ENCODE measurements at regions not wholly inside any gene's neighbourhood (a gene's known extent, or its start where the extent isn't known, plus 50 kb on each side); places are given as distances from the start of the nearest gene placed in this dataset.
"Not testable (repeated sequence)": the region's sequence is repeated elsewhere in the genome, so short reads cannot be mapped to it uniquely, and the experiment has no call there.

DNA sequence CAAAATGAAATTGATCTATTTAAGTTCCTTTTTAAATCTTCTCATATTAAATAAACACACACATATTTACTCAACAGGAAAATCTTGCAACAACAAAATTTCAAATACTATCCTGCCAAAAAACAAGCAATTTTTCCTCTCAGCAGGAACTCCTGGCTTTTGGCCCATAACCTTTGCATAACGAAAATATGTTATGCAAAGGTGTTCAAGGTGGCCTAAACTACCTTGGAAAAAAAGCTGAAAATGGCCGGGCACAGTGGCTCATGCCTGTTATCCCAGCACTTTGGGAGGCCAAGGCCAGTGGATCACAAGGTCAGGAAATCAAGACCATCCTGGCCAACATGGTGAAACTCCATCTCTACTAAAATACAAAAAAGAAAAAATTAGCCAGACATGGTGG is 424.3 kb upstream of the ZNF337 start:
- not testable (repeated sequence) for DNase-seq (ENCODE audit: low spot score)

- not testable (repeated sequence) for DNase-seq (ENCODE audit: low spot score)
Measured at GRCh38 chr20:26094498-26094897, 397.8 kb upstream of the ZNF337 start.

GRCh38 chr20:26091921-26092320 is 395.3 kb upstream of the ZNF337 start:
- not testable (repeated sequence) for DNase-seq (ENCODE audit: low spot score)

DNA sequence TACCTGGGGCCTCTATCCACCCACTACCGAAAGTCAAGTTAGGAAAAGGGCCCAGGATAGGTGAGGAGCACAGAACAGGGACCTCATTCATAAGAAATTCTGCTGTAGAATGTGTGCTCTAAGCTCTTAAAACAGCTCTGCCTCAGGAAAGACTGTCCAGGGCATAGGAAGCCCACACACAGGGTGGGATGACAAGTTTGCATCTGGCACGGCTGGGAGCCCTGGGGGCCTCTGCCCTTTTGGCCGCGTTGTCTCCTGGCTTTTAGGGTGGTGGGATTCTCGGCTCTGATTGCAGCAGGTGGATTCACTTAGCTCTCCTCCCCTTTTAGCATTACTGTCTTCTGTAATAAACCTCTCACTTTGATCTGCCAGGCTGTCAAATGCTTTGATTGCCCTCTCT is 389.5 kb upstream of the ZNF337 start:
- DNase-seq (ENCODE audit: low spot score) = not testable (repeated sequence)

- DNase-seq (ENCODE audit: low spot score) = not testable (repeated sequence)
Measured at GRCh38 chr20:26073972-26074371, 377.3 kb upstream of the ZNF337 start.

DNA sequence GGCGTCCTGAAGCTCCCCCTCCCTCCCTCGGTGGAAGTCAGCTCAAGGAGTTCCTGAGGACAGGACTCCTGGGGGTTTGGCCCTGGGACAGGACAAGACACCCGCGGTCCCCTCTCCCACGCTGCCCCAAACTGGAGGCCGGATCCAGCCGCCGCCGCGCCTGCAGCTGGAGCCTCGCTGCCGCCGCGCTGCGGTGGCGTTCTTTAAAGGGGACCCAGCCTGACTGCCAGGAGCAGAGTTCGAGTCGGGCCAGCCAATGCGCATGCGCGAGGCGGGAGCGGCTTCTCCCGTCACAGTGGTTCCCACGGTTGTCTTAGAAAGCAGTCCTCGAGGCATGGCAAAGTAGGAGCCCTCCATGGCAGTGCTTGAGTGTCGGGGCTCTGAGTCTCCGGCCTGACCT is 362.7 kb upstream of the ZNF337 start:
- DNase-seq (ENCODE audit: low spot score) = not testable (repeated sequence)

- DNase-seq (ENCODE audit: low spot score) = not testable (repeated sequence)
Measured at GRCh38 chr20:26058446-26058845, 361.8 kb upstream of the ZNF337 start.

GRCh38 chr20:26057135-26057752 is 360.6 kb upstream of the ZNF337 start:
- DNase-seq (ENCODE audit: low spot score) = not testable (repeated sequence)

- not testable (repeated sequence) for DNase-seq (ENCODE audit: low spot score)
Measured at GRCh38 chr20:26025792-26026191, 329.1 kb upstream of the ZNF337 start.

GRCh38 chr20:26010942-26011276 is 314.3 kb upstream of the ZNF337 start:
- DNase-seq (ENCODE audit: low spot score) = not testable (repeated sequence)

- DNase-seq (ENCODE audit: low spot score) = not testable (repeated sequence)
Measured at GRCh38 chr20:26010224-26010941, 313.7 kb upstream of the ZNF337 start.

DNA sequence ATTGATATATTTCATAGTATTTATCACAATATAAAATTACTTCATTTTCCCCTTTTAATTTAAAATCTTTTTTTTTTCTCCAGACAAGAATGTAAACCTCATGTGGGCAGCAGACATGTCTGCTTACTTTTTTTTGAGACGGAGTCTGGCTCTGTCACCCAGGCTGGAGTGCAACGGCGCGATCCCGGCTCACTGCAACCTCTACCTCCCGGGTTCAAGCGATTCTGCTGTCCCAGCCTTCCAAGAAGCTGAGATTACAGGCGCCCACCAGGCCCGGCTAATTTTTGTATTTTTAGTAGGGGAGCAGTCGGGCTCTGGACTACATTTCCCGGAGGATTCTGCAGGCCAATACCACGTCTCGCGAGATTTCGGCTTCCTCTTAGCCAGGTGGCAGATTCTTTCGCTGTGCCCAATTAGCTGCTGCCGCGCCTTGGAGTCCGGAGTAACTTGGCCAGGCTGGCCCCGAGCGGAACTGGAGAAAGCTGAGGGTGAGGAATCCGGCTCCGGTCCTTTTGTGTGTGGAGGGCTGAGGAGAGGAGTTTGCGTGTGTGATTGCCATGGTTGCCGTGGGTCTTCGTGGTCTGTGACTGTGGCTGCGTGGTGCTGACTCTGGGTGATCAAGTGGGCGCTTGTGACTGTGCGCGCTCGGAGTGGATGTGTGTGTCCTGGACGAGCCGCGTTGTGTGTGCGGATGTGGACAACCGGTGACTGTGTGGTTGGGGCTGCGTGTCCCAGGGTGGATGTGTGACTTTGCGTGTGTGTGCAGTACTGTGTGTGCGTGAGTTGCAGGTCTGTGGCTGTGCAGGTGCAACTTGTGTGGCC is 313.0 kb upstream of the ZNF337 start:
- not testable (repeated sequence) for DNase-seq (ENCODE audit: low spot score)

DNA sequence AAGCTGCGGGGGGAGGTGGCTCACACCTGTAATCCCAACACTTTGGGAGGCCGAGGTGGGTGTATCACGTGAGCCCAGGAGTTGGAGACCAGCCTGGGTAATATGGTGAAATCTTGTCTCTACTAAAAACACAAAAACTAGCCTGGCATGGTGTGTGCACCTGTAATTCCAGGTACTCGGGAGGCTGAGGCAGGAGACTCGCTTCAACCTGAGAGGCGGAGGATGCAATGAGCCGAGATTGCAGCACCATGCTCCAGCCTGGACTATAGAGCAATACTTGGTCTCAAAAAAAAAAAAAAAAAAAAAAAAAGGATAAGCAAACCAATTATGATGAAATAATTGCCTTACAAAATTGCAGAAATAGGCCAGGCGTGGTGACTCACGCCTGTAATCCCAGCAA is 311.4 kb upstream of the ZNF337 start:
- DNase-seq (ENCODE audit: low spot score) = not testable (repeated sequence)

- not testable (repeated sequence) for DNase-seq (ENCODE audit: low spot score)
Measured at GRCh38 chr20:26006164-26006563, 309.5 kb upstream of the ZNF337 start.

DNA sequence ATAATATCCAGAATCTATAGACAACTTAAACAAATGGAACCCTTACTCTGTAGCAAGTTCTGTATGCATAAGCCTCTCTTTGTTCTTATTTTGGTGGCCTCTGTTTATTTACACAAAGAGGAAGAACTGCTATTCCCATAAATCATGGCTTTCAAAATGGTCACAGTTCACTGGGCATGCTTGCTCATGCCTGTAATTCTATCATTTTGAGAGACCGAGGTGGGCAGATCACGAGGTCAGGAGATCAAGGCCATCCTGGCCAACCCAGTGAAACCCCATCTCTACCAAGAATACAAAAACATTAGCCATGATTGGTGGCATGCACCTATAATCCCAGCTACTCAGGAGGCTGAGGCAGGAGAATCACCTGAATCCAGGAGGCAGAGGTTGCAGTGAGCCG is 307.3 kb upstream of the ZNF337 start:
- not testable (repeated sequence) for DNase-seq (ENCODE audit: low spot score)

DNA sequence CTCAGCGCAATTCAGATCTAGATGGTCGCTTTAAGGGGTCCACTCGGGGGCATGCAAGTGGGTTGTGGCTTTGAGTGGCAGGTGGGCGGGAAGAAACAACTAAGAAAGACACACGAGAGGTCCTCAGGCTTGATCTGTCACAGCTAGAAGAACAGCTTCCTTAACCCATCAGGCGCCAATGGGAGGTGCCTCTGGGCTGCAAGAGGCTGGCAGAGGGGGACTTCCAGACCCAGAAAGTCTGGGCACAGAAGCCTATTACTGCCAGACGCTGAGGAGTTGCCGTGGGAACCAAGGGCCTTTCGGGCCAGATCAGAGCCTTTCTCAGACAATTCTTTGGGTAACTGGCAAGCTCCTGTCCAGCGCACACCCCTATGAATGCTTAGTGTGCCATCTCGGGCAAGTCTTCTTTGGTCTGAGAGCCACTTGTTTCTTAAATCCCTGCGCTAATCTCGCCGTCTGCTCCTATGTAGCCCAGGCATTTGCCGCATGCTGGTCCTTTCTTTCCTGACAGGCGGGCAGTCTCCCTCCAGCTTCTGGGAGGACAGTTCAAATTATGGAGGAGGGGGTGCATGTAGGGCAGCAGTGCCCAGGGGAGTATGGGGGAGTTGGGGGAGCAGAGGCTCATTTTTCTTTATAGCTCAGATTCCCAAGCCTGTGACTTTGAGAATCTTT is 300.9 kb upstream of the ZNF337 start:
- DNase-seq (ENCODE audit: low spot score) = not testable (repeated sequence)

GRCh38 chr20:25992146-25992545 is 295.5 kb upstream of the ZNF337 start:
- DNase-seq (ENCODE audit: low spot score) = no peak

DNA sequence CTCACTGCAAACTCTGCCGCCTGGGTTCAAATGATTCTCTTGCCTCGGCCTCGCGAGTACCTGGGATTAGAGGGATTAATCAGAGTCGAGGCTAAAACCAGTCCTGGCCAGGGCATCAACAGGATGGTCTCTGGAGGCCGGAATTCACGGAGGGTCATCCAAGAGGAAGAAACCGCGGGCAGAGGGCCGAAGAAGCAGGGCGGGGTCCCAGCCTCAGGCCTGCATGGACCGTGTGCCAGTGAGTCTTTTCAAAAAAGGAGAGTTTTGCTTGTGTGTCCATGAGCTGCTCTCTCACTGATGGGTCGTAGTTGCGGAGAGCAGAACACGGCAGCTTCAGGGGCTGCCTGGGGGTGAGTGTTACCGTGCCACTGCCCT is 295.1 kb upstream of the ZNF337 start:
- no peak for DNase-seq (ENCODE audit: low spot score)

DNA sequence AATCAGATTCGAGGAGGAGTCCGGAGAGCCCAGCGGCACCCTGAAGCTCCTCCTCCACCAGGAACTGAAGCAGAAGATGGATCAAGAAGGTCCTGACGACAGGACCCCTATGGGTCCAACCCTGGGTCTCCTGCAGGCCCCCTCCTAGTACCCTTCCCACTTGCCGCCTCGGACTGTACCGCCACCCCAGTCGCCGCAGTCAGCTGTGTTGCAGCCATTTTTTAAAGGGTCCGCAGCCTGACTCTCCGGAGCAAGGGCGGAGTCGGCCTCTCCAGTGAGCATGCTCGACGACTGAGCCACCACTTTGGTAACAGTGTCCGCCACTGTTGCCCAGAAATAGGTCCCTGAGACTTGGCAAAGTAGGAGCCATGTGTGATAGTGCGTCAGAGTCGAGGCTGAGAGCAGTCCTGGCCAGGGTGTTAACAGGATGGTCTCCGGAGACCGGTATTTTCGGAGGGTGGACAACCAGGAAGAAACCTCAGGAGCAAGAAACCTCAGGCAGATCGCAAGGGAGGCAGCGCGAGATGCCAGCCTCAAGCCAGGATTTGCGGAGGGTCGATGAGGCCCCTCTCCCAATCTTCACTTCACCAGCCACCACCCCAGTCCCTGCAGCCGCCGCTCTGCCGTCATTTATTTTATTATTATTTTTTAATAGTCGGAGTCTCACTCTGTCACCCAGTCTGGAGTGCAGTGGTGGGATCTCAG is 294.6 kb upstream of the ZNF337 start:
- DNase-seq (ENCODE audit: low spot score) = no peak

- not testable (repeated sequence) for DNase-seq (ENCODE audit: low spot score)
Measured at GRCh38 chr20:25989686-25990085, 293.0 kb upstream of the ZNF337 start.

DNA sequence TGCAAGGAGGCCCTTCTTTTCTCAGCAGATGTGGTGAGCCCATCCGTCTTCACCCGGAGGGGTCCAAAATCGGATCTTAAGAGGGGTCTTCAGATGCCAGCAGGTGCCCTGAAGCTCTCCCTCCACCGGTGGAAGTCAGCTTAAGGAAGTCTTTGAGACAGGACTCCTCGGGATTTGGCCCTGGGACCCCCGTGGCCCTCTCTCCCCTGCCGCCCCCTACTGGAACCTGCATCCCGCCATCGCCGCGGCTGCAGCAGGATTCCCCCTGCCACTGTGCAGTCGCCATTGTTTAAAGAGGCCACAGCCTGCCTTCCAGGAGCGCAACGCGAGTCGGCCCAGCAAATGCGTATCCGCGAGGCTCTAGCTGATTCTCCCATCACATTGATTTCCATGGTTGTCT is 292.5 kb upstream of the ZNF337 start:
- DNase-seq (ENCODE audit: low spot score) = no peak

Measured in HuH-7.5 (cell line).